IMR-90 (cell line): ENCODE measurements at regions not wholly inside any gene's neighbourhood (a gene's known extent, or its start where the extent isn't known, plus 50 kb on each side); places are given as distances from the start of the nearest gene placed in this dataset.

Experiments used
- CEBPB ChIP-seq: IDR thresholded peaks from 2 replicates; pipeline ENCODE4 v1.6.1; 2012; ENCODE audit warnings: low read depth, low read length, improper control_type of control experiment
- MAFK ChIP-seq: IDR thresholded peaks from 2 replicates; pipeline ENCODE4 v1.6.1; 2012; ENCODE audit warnings: low read depth, low read length, improper control_type of control experiment
- MXI1 ChIP-seq: IDR thresholded peaks from 2 replicates; pipeline ENCODE4 v1.6.1; 2012; ENCODE audit warnings: low read depth, mild to moderate bottlenecking, low read length, moderate library complexity, borderline replicate concordance
- POLR2A ChIP-seq: IDR thresholded peaks from 2 replicates; pipeline ENCODE4 v1.6.1; 2012; ENCODE audit warnings: mild to moderate bottlenecking, low read depth, low read length
- RFX5 ChIP-seq: IDR thresholded peaks from 2 replicates; pipeline ENCODE4 v1.8.0; 2012; ENCODE audit warnings: low read depth, mild to moderate bottlenecking, low read length, moderate library complexity
- SMC3 ChIP-seq: fragments of 150-350 bp; IDR thresholded peaks from 2 replicates; pipeline ENCODE4 v1.6.1; 2016; ENCODE audit warnings: low read depth, mild to moderate bottlenecking, antibody characterized with exemption, low read length, moderate library complexity
- TF ChIP-seq, protein P1 (sequence below): conservative IDR thresholded peaks from 2 replicates; pipeline ENCODE4 v1.5.1; 2012; ENCODE audit warnings: mild to moderate bottlenecking, low read depth, low read length, improper control_type of control experiment
- TF ChIP-seq, protein P2 (sequence below): fragments of 150-350 bp; IDR thresholded peaks from 2 replicates; pipeline ENCODE4 v1.6.1; 2016; ENCODE audit warnings: low read depth, mild to moderate bottlenecking, low read length, moderate library complexity, borderline replicate concordance

DNA sequence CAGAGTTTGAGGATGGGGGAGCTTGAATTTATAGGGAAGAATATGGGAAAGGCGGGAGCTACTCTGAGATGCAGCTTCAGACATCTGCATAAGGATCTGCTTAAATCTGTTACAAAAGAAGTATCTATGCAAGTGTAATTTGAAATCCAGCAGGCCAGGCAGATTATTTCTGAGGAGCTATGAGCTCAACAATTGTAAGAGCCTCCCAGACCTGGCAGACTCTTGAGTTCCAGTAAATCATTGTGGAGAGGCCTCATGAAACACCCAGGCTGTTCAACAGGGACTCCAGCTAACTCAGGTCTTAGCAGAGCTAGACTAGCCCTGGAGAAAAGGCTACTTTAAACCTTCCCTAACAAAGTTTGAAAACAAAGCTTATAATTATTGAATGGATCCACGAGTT is 647.5 kb upstream of the CHRM3 start:
- TF ChIP-seq, protein P1, sequence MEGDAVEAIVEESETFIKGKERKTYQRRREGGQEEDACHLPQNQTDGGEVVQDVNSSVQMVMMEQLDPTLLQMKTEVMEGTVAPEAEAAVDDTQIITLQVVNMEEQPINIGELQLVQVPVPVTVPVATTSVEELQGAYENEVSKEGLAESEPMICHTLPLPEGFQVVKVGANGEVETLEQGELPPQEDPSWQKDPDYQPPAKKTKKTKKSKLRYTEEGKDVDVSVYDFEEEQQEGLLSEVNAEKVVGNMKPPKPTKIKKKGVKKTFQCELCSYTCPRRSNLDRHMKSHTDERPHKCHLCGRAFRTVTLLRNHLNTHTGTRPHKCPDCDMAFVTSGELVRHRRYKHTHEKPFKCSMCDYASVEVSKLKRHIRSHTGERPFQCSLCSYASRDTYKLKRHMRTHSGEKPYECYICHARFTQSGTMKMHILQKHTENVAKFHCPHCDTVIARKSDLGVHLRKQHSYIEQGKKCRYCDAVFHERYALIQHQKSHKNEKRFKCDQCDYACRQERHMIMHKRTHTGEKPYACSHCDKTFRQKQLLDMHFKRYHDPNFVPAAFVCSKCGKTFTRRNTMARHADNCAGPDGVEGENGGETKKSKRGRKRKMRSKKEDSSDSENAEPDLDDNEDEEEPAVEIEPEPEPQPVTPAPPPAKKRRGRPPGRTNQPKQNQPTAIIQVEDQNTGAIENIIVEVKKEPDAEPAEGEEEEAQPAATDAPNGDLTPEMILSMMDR, result no peak
- TF ChIP-seq, protein P2, sequence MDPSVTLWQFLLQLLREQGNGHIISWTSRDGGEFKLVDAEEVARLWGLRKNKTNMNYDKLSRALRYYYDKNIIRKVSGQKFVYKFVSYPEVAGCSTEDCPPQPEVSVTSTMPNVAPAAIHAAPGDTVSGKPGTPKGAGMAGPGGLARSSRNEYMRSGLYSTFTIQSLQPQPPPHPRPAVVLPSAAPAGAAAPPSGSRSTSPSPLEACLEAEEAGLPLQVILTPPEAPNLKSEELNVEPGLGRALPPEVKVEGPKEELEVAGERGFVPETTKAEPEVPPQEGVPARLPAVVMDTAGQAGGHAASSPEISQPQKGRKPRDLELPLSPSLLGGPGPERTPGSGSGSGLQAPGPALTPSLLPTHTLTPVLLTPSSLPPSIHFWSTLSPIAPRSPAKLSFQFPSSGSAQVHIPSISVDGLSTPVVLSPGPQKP, result no peak
- TF ChIP-seq CEBPB (no peak), POLR2A (no peak), RFX5 (no peak), MAFK (no peak), SMC3 (no peak), MXI1 (no peak)
